DMS153 treated with DMSO at 0.1 percent for 48 hours (cell line): ENCODE measurements at regions not wholly inside any gene's neighbourhood (a gene's known extent, or its start where the extent isn't known, plus 50 kb on each side); places are given as distances from the start of the nearest gene placed in this dataset.

Source experiments
- DNase-seq: peaks from one replicate; lab custom pipeline; 2025; ENCODE audit not compliant: unreplicated experiment; lab: John Stamatoyannopoulos, UW

- no peak for DNase-seq
Measured at GRCh38 chr18:67300498-67300897, 216.0 kb downstream of the DSEL start.

- no peak for DNase-seq
Measured at GRCh38 chr18:67292814-67293213, 223.7 kb downstream of the DSEL start.

- no peak for DNase-seq
Measured at GRCh38 chr18:67290421-67290820, 226.1 kb downstream of the DSEL start.

- DNase-seq: no peak
Measured at GRCh38 chr18:67285583-67285982, 230.9 kb downstream of the DSEL start.

- DNase-seq: no peak
Measured at GRCh38 chr18:67282796-67283195, 233.7 kb downstream of the DSEL start.

GRCh38 chr18:67281746-67282145 lies 234.8 kb downstream of the DSEL start:
- DNase-seq: no peak

- no peak for DNase-seq
Measured at GRCh38 chr18:67280486-67281242, 235.9 kb downstream of the DSEL start.

GRCh38 chr18:67279988-67280387 lies 236.5 kb downstream of the DSEL start:
- DNase-seq: no peak

- DNase-seq: no peak
Measured at GRCh38 chr18:67278984-67279383, 237.5 kb downstream of the DSEL start.

- no peak for DNase-seq
Measured at GRCh38 chr18:67276638-67277037, 239.9 kb downstream of the DSEL start.

- no peak for DNase-seq
Measured at GRCh38 chr18:67273288-67273687, 243.2 kb downstream of the DSEL start.

GRCh38 chr18:67269206-67269605 lies 247.3 kb downstream of the DSEL start:
- DNase-seq: no peak

- DNase-seq: no peak
Measured at GRCh38 chr18:67268530-67268929, 248.0 kb downstream of the DSEL start.

- no peak for DNase-seq
Measured at GRCh38 chr18:67266246-67267237, 250.0 kb downstream of the DSEL start.

GRCh38 chr18:67265464-67266245 lies 250.9 kb downstream of the DSEL start:
- no peak for DNase-seq

GRCh38 chr18:67261931-67262552 lies 254.5 kb downstream of the DSEL start:
- DNase-seq: no peak

GRCh38 chr18:67260841-67261240 lies 255.7 kb downstream of the DSEL start:
- DNase-seq: no peak

- no peak for DNase-seq
Measured at GRCh38 chr18:67250776-67251424, 265.6 kb downstream of the DSEL start.

GRCh38 chr18:67243799-67244587 lies 272.5 kb downstream of the DSEL start:
- DNase-seq: no peak
